ENCODE measurements at regions not wholly inside any gene's neighbourhood (a gene's known extent, or its start where the extent isn't known, plus 50 kb on each side); places are given as distances from the start of the nearest gene placed in this dataset.

DNA sequence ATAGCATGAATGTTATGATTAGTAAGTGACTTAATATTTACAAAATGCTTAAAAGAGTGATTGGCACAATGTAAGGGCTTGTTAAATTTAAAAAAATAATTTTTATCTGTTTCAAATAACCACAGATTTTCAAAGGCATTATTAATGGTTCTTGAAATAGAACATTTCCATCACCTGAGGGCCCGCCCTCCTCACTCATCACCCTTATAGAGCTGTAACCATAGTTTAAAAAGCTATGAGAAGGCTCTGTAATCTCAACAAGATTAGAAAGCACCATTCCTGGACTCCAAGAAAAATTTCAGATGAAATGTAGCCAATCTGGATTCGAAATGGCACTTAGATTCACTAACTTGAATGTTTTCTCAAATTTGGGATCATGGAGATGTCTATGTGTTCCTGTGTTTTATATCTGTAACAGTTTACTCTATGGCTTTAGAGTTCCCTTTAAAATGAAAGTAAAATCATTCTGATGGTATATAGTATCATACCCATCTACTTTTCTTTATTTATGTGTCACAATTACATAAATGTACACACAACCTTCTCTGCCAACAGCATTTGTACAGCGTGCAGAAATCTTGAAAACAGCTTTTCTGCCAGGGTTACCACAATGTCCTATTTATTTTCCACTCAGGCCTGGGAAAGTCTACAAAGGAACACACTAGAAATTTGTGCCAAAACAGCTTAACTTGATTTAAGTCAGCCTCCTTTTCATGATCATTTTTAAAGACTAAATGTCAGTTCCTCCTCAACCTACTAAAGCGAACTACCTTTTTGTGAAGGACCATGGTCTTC, 207.7 kb downstream of the TBX18 start (continued):
- TF ChIP-seq, protein P1, sequence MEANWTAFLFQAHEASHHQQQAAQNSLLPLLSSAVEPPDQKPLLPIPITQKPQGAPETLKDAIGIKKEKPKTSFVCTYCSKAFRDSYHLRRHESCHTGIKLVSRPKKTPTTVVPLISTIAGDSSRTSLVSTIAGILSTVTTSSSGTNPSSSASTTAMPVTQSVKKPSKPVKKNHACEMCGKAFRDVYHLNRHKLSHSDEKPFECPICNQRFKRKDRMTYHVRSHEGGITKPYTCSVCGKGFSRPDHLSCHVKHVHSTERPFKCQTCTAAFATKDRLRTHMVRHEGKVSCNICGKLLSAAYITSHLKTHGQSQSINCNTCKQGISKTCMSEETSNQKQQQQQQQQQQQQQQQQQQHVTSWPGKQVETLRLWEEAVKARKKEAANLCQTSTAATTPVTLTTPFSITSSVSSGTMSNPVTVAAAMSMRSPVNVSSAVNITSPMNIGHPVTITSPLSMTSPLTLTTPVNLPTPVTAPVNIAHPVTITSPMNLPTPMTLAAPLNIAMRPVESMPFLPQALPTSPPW (CRISPR knock-in tag; IDR thresholded peaks at IDR 0.05) = no peak
- TF ChIP-seq POLR2H (tag; IDR thresholded peaks at IDR 0.05; ENCODE audit: low read depth) = no peak
- TF ChIP-seq ESRRB (CRISPR knock-in tag; IDR thresholded peaks at IDR 0.05; ENCODE audit: borderline replicate concordance) = no peak
- TF ChIP-seq MXI1 (IDR thresholded peaks at IDR 0.05; ENCODE audit: low read depth, low read length) = no peak
- TF ChIP-seq MAZ (CRISPR knock-in tag; conservative IDR thresholded peaks at IDR 0.05 in 1 of 2, IDR thresholded peaks at IDR 0.05 in 1 of 2) = no peak
- no peak for TF ChIP-seq SIX5 (IDR thresholded peaks at IDR 0.05; ENCODE audit: borderline replicate concordance in 1 of 2, insufficient read depth in 1 of 2, low read depth in 1 of 2, low read length in 2 of 2)

- CTCF ChIA-PET (ENCODE audit: low intra/inter-chr PET ratio) = no interaction called here
- 2% methylated on average over 4 of the region's 4 CpGs for WGBS (ENCODE audit: insufficient coverage, low coverage, missing lambda C conversion rate)
- no peak for FAIRE-seq
- in situ Hi-C loops (cut with MboI) = no loop called here
- intact Hi-C loops (cut with micrococcal nuclease) = no loop called here
- H3K4me3 ChIP-seq = no peak overlapping the region
- TF ChIP-seq DDX20 (tag; IDR thresholded peaks at IDR 0.05; ENCODE audit: low read depth) (no peak), ZNF79 (CRISPR knock-in tag; IDR thresholded peaks at IDR 0.05; ENCODE audit: low read depth) (no peak), CAMTA2 (CRISPR knock-in tag; conservative IDR thresholded peaks at IDR 0.05) (no peak)
- POLR2A ChIA-PET = no interaction called here
- no peak for DNase-seq (ENCODE audit: extremely low read depth in 1 of 4, low spot score in 3 of 4)
- H3K9ac ChIP-seq (ENCODE audit: insufficient read depth in 1 of 2, low read depth in 2 of 2, low read length in 2 of 2) = no peak overlapping the region
- H3K9me3 ChIP-seq (replicated peaks; ENCODE audit: control insufficient read depth, insufficient read depth, low read depth, low read length) = no peaks in the 10 kb centered on the region
- no peak for ATAC-seq
- no peaks in the 10 kb centered on the region for H4K20me1 ChIP-seq (replicated peaks; ENCODE audit: control insufficient read depth, insufficient read depth, low read length)
- no TSS peak for BruUV-seq (replicated peaks)
- H3K27me3 ChIP-seq (ENCODE audit: control insufficient read depth in 2 of 2, insufficient read depth in 2 of 2, low read length in 2 of 2) = no peaks in the 10 kb centered on the region
- no peak overlapping the region for H2AFZ ChIP-seq (ENCODE audit: low read depth, low read length)
- H3K79me2 ChIP-seq (ENCODE audit: control insufficient read depth, insufficient read depth, low read length) = no peaks in the 10 kb centered on the region
- H3K27ac ChIP-seq (ENCODE audit: extremely low read depth, low read depth, low read length) = no peak overlapping the region
- no peaks in the 10 kb centered on the region for H3K9me1 ChIP-seq (ENCODE audit: control insufficient read depth, insufficient read depth, low read length)
- no peak overlapping the region for H3K4me2 ChIP-seq (ENCODE audit: insufficient read depth, low read length)
- H3K4me1 ChIP-seq (replicated peaks in 1 of 2; ENCODE audit: control insufficient read depth in 2 of 2, insufficient read depth in 2 of 2, low read length in 2 of 2) = no peaks in the 10 kb centered on the region
- H3K36me3 ChIP-seq (ENCODE audit: control insufficient read depth, insufficient read depth, low read length) = no peaks in the 10 kb centered on the region
These were observed 209.7 kb downstream of the TBX18 start for GRCh38 chr6:84554706-84555105.

Data from K562 (cell line).